Neural crest cell (in vitro differentiated cells): ENCODE measurements at regions not wholly inside any gene's neighbourhood (a gene's known extent, or its start where the extent isn't known, plus 50 kb on each side); places are given as distances from the start of the nearest gene placed in this dataset.
A peak's percentile ranks its signal among the peaks of the same experiment; 100 is the strongest.
"Not testable (repeated sequence)": the region's sequence is repeated elsewhere in the genome, so short reads cannot be mapped to it uniquely, and the experiment has no call there.

Source experiments
- DNase-seq: peaks from one replicate; pipeline ENCODE4 v3.0.0; 2021; ENCODE audit warnings: low read depth, mixed read lengths, low spot score
- H3K27ac Mint-ChIP-seq: one replicate; pipeline ENCODE4 v1.8.0; 2021; ENCODE audit warnings: mild to moderate bottlenecking, mixed read lengths; ENCODE audit not compliant: unreplicated experiment
- H3K27me3 Mint-ChIP-seq: 2 replicates; pipeline ENCODE4 v1.8.0; 2021; ENCODE audit warnings: low read depth, mild to moderate bottlenecking, mixed read lengths
- H3K36me3 Mint-ChIP-seq: 2 replicates; pipeline ENCODE4 v1.8.0; 2021; ENCODE audit warnings: low read depth, mild to moderate bottlenecking, mixed read lengths
- H3K4me1 Mint-ChIP-seq: 2 replicates; pipeline ENCODE4 v1.8.0; 2021; ENCODE audit warnings: mixed read lengths
- H3K4me3 Mint-ChIP-seq: one replicate; pipeline ENCODE4 v1.8.0; 2021; ENCODE audit warnings: mild to moderate bottlenecking, mixed read lengths
- H3K9me3 Mint-ChIP-seq: 2 replicates; pipeline ENCODE4 v1.8.0; 2021; ENCODE audit warnings: mixed read lengths
- CTCF ChIP-seq: fragments of 200-600 bp; sonication (generic); conservative IDR thresholded peaks from 2 replicates; pipeline ENCODE4 v1.5.0; 2021; ENCODE audit warnings: antibody characterized with exemption, mild to moderate bottlenecking

GRCh38 chr5:17121776-17122175 lies 95.7 kb upstream of the BASP1 start:
- no peak for DNase-seq
- Mint-ChIP-seq H3K4me3 (no peak overlapping the region), H3K36me3 (no peaks in the 10 kb centered on the region), H3K4me1 (peaks cover 50% of the 10 kb centered on the region), H3K9me3 (no peaks in the 10 kb centered on the region), H3K27me3 (no peaks in the 10 kb centered on the region), H3K27ac (no peak overlapping the region)
- TF ChIP-seq CTCF, result no peak

- peaks cover 49% of the 10 kb centered on the region for H3K4me1 Mint-ChIP-seq
- DNase-seq, result no peak
- H3K9me3 Mint-ChIP-seq, result no peaks in the 10 kb centered on the region
- H3K27ac Mint-ChIP-seq, result peak overlapping the region; percentile 81
- no peak for TF ChIP-seq CTCF
- H3K36me3 Mint-ChIP-seq, result no peaks in the 10 kb centered on the region
- no peak overlapping the region for H3K4me3 Mint-ChIP-seq
- no peaks in the 10 kb centered on the region for H3K27me3 Mint-ChIP-seq
Observed at GRCh38 chr5:17123010-17123409, 94.4 kb upstream of the BASP1 start.

GRCh38 chr5:17123773-17124172 lies 93.7 kb upstream of the BASP1 start:
- H3K27me3 Mint-ChIP-seq, H3K36me3 Mint-ChIP-seq, H3K4me3 Mint-ChIP-seq, DNase-seq, H3K9me3 Mint-ChIP-seq: not testable (repeated sequence)
- H3K27ac Mint-ChIP-seq, result peak overlapping the region; percentile 39
- peaks cover 45% of the 10 kb centered on the region for H3K4me1 Mint-ChIP-seq

- no peaks in the 10 kb centered on the region for H3K27me3 Mint-ChIP-seq
- peaks cover 34% of the 10 kb centered on the region for H3K4me1 Mint-ChIP-seq
- H3K27ac Mint-ChIP-seq, result no peak overlapping the region
- H3K9me3 Mint-ChIP-seq, result peaks cover 2% of the 10 kb centered on the region
- no peak overlapping the region for H3K4me3 Mint-ChIP-seq
- TF ChIP-seq CTCF, result no peak
- DNase-seq, result no peak
- no peaks in the 10 kb centered on the region for H3K36me3 Mint-ChIP-seq
Observed at GRCh38 chr5:17127743-17128231, 89.6 kb upstream of the BASP1 start.

- H3K4me3 Mint-ChIP-seq, result no peak overlapping the region
- H3K27me3 Mint-ChIP-seq, result no peaks in the 10 kb centered on the region
- no peak for TF ChIP-seq CTCF
- no peak overlapping the region for H3K27ac Mint-ChIP-seq
- DNase-seq, result no peak
- H3K4me1 Mint-ChIP-seq, result peaks cover 22% of the 10 kb centered on the region
- no peaks in the 10 kb centered on the region for H3K36me3 Mint-ChIP-seq
- H3K9me3 Mint-ChIP-seq, result peaks cover 2% of the 10 kb centered on the region
Observed at GRCh38 chr5:17129093-17129849, 88.2 kb upstream of the BASP1 start.

- not testable (repeated sequence) for H3K27me3 Mint-ChIP-seq, H3K27ac Mint-ChIP-seq, H3K9me3 Mint-ChIP-seq, H3K36me3 Mint-ChIP-seq, H3K4me3 Mint-ChIP-seq, DNase-seq
- peaks cover 15% of the 10 kb centered on the region for H3K4me1 Mint-ChIP-seq
Observed at GRCh38 chr5:17130302-17130701, 87.1 kb upstream of the BASP1 start.
